KOPT-K1 (cell line): ENCODE measurements at regions not wholly inside any gene's neighbourhood (a gene's known extent, or its start where the extent isn't known, plus 50 kb on each side); places are given as distances from the start of the nearest gene placed in this dataset.
A peak's percentile ranks its signal among the peaks of the same experiment; 100 is the strongest.

ENCODE experiments used
- H3K27ac ChIP-seq: fragments of 200-600 bp; sonication (generic); 2 replicates; pipeline ENCODE4 v1.5.1; 2016; ENCODE audit warnings: antibody characterized with exemption, mild to moderate bottlenecking, low read depth, low read length; ENCODE audit not compliant: poor library complexity, severe bottlenecking
- H3K36me3 ChIP-seq: fragments of 200-600 bp; sonication (generic); 2 replicates; pipeline ENCODE4 v1.5.1; 2017; ENCODE audit warnings: antibody characterized with exemption, mild to moderate bottlenecking, low read length, moderate library complexity; ENCODE audit not compliant: insufficient read depth
- H3K9me3 ChIP-seq: fragments of 200-600 bp; sonication (generic); 2 replicates; pipeline ENCODE4 v1.5.1; 2017; ENCODE audit warnings: antibody characterized with exemption, low read length, mild to moderate bottlenecking; ENCODE audit not compliant: insufficient read depth, poor library complexity, severe bottlenecking

DNA sequence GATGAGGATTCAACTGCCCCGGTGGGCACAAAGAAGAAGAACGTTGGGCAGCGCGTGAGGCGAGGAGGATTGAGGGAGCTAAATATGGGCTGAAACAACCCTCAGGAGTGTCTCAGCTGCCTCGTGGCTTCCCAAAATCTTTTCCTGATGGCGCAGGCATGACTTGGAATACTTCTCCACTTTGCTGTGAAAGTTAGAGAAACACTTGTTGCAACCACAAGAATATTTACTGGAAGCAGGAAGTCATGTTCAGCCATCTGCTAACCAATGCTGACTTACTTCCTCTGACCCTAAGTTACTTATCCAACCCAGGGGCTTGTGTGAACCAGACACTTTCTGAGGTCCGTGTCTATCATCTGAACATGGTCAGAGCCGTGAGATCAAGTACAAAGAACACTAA is 148.8 kb downstream of the ARL4C start:
- peak overlapping the region; percentile 48 for H3K27ac ChIP-seq
- peaks cover 14% of the 10 kb centered on the region for H3K9me3 ChIP-seq
- H3K36me3 ChIP-seq: no peaks in the 10 kb centered on the region

DNA sequence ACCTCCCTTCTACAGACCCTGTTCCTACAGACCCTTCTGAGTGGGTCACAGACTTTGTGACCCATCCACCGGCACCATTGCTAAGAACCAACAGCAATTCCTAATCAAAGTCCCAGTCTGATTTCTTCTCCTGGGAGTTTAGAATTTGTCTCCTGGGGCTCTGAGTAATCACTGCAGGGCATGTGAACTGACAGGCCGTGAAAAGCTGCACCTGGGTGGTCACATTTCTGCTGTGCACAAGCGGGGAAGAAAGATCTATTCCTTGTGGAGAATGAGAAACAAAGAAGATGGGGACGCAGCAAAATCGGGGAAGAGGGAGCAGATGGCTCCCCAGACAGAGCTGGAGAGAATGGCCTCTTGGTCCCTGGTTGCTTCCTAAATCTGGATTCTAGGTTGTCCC is 151.0 kb downstream of the ARL4C start:
- Histone ChIP-seq H3K36me3 (no peaks in the 10 kb centered on the region), H3K27ac (no peak overlapping the region), H3K9me3 (no peaks in the 10 kb centered on the region)

DNA sequence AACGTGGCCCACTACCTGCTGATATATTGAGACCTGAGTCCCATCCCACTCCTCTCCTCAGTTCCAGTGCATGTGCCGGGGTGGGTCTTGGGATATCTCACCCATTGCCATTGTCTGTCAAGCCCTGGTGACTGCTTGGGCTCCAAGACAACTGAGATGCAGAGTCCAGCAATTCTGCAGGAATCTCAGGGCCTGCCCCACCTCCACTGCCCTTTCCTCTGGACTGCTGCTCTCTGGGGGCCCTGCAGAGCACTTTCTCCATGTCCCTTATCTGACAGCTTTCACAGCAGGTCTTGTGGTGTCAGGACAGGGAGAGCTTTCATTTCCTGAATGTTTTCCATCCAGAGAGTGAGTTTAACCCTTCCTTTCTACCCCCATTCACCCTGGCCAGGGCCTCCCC is 152.9 kb downstream of the ARL4C start:
- Histone ChIP-seq H3K36me3 (no peaks in the 10 kb centered on the region), H3K9me3 (peaks cover 6% of the 10 kb centered on the region), H3K27ac (no peak overlapping the region)

DNA sequence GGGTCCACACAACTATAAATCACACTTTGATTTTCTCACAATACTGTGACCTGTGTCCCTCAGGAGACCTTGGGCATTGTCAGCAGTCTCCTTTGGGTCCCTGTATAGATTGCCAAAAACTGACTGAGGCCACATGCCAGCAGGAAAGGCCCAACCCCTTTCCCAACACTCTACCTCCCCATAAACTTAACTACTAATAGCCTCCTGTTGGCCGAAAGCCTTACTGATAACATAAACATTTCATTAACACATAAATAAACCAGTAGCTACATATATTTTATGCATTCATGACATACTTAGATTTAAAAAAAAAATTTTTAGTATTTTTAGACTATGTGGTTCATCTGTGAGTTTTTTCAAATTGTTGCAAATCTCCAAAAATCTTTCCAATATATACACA is 153.5 kb downstream of the ARL4C start:
- Histone ChIP-seq H3K36me3 (no peaks in the 10 kb centered on the region), H3K27ac (no peak overlapping the region), H3K9me3 (peaks cover 9% of the 10 kb centered on the region)

DNA sequence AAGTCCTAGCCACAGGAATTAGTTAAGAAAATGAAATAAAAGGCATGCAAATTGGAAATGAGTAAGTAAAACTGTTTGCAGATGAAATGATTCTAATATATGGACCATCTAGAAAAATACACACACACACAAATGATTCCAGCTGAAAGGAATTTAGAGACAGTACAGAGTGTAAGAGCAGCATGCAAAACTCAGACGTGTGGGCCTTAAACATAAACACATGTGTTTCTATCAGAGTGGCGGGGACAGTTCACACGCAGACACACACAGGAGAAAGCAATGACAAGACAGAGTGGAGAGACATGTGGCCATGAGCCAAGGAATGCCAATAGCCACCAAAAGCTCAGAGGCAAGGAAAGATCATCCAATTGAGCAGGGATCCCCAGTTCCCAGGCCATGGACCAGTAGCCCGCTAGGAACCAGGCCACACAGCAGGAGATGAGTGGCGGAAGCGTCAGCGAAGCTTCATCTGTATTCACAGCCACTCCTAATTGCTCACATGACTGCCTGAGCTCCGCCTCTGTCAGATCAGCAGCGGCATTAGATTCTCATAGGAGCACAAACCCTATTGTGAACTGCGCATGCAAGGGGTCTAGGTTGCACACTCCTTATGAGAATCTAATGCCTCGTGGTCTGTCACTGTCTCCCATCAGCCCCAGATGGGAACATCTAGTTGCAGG is 155.4 kb downstream of the ARL4C start:
- H3K36me3 ChIP-seq: no peaks in the 10 kb centered on the region
- no peak overlapping the region for H3K27ac ChIP-seq
- peaks cover 9% of the 10 kb centered on the region for H3K9me3 ChIP-seq

DNA sequence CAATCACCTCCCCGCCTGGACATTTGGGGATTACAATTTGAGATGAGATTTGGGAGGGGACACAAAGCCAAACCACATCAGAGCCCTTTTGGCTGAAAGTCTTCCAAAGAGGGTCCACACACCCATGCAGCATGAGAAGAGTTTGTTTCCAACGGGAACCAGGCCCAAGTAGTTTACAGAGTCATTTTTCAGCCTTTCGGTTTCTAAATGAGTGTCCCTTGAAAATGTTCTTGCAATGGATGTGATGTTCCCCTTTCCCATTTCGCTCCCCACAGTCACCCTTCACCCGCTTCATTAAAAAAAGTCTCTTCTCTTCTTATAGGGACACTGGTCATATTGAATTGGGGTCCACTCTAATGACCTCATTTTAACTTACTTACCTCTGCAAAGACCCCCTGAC is 157.4 kb downstream of the ARL4C start:
- no peaks in the 10 kb centered on the region for H3K36me3 ChIP-seq
- H3K9me3 ChIP-seq: peaks cover 9% of the 10 kb centered on the region
- H3K27ac ChIP-seq: no peak overlapping the region

DNA sequence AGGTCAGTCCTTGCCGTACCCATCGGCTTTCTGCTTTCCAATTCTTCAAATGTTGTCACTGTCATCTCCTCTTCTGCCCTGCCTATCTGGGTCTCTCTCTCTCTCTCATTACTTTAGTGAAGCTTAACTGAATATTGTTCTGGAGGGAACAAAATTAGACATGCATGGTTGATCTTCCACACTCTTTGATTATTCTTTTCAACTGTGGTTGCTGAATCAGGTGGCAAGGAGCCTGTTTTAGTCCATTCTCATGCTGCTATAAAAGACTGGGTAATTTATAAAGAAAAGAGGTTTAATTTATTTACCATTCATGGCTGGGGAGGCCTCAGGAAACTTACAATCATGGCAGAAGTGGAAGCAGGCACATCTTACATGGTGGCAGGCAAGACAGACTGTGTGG is 157.9 kb downstream of the ARL4C start:
- H3K27ac ChIP-seq: no peak overlapping the region

DNA sequence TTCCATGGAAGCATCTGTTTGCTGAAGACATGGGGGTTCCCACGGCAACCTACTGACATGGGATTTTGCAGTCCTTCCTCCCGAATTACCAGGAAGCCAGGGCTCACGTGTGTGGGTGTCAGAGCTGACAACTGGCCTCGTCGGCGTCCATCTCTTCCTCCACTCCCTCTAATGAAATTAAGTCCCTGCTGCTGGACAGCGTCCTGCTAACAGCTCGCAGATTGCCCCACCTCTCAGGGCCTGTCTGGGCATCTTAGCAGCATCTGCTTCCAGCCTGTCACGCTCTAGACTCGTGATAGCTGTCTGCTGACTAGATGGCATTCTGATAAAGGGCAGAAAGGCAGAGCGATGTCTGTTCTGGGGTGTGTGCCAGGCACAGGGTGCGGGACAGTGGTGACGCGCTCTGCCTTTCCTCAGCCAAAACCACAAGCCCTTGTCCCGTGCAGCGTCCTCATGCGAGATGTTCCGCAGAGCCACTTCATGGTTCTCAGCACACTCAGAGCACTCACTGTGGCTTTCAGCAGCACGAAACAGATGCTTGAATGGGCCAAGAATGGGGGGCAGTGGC is 161.1 kb downstream of the ARL4C start:
- Histone ChIP-seq H3K9me3 (peaks cover 9% of the 10 kb centered on the region), H3K27ac (peak overlapping the region; percentile 4)

More for the DNA sequence above, 157.9 kb downstream of the ARL4C start:
- H3K36me3 ChIP-seq: no peaks in the 10 kb centered on the region
- peaks cover 9% of the 10 kb centered on the region for H3K9me3 ChIP-seq

DNA sequence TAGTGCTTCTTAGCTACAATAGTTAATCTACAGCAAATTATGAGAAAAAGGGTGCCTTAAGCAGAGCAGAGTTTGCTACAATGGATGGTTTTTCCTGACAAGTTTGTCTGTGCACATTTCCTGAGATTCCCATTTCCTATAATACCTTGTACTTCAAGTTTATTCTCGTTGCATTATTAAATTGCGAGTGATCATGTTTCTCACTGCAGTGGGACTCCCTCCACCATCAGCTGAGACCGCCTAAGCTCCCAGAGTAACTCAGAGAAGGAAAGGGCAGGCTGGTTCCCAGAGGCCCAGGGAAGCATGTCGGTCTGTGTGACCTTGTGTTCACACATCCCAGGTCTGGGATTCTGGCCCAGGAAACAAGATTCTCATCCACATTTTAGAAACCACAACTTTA is 162.1 kb downstream of the ARL4C start:
- Histone ChIP-seq H3K36me3 (no peaks in the 10 kb centered on the region), H3K9me3 (peaks cover 9% of the 10 kb centered on the region), H3K27ac (no peak overlapping the region)

More for the DNA sequence above, 161.1 kb downstream of the ARL4C start:
- no peaks in the 10 kb centered on the region for H3K36me3 ChIP-seq

DNA sequence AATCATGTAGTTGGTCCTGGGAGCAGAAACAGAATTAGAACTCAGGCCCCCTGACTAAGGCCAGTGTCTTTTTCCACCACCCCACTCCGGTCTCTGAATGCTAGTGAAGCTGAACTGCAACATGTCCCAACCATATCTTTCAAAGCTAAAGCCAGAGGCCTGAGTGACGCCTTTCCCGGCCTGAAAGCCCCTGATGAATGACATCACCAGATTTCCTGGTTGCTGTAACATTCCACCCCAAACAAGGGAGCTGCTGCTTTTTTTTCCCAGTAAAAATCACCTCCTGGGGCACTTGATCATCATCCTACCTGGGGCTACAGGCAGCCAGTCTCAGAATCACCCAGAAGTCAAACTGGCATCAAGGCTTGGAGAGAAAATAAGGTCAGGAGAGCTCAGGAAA is 162.7 kb downstream of the ARL4C start:
- Histone ChIP-seq H3K9me3 (peaks cover 4% of the 10 kb centered on the region), H3K36me3 (no peaks in the 10 kb centered on the region), H3K27ac (no peak overlapping the region)

DNA sequence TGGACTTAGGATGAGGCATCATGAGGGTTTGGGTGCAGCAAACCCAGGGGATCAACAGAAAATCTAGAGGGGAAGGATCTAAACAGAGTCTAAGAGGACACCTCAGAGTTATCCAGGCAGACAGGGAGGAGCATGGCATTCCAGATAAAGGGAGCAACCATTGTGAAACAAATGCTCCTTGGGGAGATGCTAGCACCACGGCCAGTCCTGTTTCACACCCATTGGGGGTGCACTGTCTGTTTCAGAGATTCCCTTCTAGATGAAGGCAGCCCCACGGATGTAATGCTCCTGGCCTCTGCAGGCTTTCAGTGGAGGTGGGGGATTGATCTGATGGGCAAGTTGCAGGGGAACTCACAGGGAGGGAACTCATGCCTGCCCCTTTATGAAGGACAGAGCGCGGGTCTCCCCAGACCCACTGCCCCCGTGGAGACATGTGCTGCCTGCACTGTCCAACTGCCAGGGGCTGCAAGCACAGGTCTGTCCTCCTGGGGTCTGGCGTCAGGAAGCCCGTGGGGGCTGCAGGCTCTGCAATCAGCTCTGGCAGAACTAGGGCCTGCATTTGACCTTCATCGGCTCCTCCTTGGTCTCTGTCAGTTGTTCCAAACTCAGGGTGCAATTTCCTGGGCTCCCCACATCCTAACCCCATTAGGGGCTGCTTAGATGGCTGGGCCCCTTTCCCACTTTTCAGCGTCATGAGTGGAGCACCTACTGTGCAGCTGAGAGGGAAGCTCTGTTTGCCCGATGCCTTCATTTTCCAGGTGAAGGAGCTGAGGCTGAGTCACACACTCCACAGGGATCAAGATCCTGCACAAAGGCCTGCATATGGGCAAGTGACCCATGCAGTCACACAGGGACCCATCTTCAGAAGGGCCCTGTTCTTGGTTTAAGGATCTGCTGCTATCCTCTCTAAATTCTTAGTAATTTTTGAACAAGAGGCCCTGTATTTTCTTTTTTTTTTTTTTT is 163.4 kb downstream of the ARL4C start:
- no peak overlapping the region for H3K27ac ChIP-seq
- no peaks in the 10 kb centered on the region for H3K36me3 ChIP-seq
- no peaks in the 10 kb centered on the region for H3K9me3 ChIP-seq

DNA sequence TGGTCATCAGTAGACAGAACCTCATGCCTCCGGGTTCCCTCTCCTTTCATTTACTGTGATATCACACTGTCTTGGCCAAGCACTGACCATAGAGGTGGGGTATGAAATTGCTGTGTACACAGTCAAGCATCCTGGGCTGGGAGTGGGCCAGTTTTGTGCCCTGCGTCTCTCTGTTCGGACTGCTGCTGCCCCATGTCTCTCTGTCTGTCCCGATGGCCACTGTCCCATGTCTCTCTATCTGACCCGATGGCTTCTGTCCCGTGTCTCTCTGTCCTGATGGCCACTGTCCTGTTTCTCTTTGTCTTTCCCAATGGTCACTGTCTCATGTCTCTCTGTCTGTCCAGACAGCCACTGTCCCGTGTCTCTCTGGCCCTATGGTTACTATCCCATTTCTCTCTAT is 164.9 kb downstream of the ARL4C start:
- Histone ChIP-seq H3K27ac (no peak overlapping the region), H3K9me3 (no peaks in the 10 kb centered on the region), H3K36me3 (no peaks in the 10 kb centered on the region)

DNA sequence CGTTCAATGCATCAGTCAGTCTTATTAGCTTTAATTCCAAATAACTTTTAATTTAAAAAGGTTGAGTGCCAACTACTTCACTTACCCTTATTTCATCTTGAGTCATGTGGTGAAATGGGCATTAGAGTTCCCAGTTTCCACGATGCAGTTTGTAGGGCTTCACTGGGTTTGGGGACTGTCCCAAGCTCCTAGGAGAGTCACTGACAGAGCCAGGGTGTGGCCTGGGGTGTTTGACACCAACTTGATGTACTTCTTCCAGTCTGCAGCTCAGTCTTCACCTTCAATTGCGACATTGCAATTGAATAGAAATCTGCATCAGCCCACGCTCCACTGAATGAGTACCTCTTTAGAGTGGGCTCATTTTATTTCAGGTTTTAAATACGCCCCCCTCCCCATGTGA is 165.3 kb downstream of the ARL4C start:
- Histone ChIP-seq H3K27ac (no peak overlapping the region), H3K36me3 (no peaks in the 10 kb centered on the region), H3K9me3 (no peaks in the 10 kb centered on the region)

DNA sequence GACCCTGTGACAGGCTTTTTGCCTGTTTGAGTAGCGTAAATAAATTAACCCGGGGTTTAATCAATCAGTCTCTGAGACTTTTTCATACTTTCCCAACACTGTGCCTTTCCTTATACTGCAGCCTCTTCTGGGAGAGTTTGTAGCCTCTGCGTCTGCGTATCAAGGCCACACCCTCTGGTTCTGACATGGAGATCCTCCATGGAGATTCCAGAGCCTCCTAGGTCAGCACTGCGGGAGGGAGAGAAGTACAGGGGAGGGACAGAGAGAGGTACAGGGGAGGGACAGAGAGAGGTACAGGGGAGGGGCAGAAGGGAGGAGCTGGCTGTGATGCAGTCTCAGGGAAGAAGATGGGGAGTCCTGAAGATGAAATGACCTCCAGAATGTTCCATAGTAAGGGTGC is 166.0 kb downstream of the ARL4C start:
- Histone ChIP-seq H3K27ac (no peak overlapping the region), H3K9me3 (no peaks in the 10 kb centered on the region), H3K36me3 (no peaks in the 10 kb centered on the region)

DNA sequence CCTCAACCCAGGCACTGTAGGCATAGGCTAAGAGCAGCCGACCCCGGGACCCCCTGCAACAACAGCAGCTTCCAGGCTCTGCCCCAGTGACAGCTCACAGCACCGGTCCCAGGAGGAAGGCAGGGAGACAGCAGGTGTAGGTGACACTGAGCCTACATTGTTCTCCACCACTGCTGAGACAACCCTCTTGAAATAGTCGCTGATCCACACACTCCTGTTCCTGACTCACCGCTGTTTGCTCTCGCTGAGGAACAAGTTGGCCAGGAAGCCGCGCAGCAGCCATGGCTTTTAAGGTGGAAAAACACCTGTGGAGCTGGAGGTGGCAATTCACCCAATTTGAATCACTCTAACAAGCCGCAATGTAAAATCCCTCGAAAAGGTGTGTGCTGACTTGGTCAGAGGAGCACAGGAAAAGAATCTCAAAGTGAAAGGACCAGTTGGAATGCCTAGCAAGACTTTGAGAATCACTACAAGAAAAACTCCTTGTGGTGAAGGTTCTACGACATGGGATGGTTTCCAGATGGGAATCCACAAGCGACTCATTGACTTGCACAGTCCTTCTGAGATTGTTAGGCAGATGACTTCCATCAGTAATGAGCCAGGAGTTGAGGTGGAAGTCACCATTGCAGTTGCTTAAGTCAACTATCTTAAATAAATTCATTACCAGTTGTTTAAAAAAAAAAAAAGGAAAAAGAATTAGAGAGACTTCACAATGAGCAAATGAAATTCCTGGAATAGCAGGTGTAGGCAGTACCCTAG is 167.5 kb downstream of the ARL4C start:
- Histone ChIP-seq H3K9me3 (no peaks in the 10 kb centered on the region), H3K36me3 (no peaks in the 10 kb centered on the region), H3K27ac (no peak overlapping the region)
